ENCODE measurements at regions not wholly inside any gene's neighbourhood (a gene's known extent, or its start where the extent isn't known, plus 50 kb on each side); places are given as distances from the start of the nearest gene placed in this dataset.

DNA sequence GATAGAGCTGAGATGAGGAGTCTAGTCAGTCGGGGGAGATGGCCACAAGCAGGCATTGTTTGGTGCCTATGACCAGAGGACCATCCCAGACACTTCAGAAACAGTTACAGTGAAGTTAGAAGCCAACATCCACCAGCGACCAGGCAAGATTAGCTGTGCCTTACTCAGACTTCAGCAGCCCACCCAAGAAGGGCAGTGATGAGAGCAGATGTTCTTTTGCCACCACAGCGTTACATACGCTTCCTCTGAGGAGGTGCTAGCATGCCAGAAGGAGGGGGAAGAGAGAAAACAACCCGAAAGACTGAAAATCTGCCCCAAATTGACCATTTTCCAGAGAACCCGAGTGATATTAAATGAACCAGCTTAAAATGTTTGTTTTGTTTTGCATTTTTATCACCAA is 186.8 kb downstream of the PRL start:
- POLR2A ChIA-PET: no interaction called here
- CTCF ChIA-PET: interaction anchor here (1.3 kb wide), 1 partner anchor 9 kb away, joined by 3 read pairs; no protein-coding TSS in a partner anchor
- DNase-seq (ENCODE audit: extremely low spot score): no peak
- TF ChIP-seq, protein P1, sequence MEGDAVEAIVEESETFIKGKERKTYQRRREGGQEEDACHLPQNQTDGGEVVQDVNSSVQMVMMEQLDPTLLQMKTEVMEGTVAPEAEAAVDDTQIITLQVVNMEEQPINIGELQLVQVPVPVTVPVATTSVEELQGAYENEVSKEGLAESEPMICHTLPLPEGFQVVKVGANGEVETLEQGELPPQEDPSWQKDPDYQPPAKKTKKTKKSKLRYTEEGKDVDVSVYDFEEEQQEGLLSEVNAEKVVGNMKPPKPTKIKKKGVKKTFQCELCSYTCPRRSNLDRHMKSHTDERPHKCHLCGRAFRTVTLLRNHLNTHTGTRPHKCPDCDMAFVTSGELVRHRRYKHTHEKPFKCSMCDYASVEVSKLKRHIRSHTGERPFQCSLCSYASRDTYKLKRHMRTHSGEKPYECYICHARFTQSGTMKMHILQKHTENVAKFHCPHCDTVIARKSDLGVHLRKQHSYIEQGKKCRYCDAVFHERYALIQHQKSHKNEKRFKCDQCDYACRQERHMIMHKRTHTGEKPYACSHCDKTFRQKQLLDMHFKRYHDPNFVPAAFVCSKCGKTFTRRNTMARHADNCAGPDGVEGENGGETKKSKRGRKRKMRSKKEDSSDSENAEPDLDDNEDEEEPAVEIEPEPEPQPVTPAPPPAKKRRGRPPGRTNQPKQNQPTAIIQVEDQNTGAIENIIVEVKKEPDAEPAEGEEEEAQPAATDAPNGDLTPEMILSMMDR (IDR thresholded peaks at IDR 0.05; ENCODE audit: control extremely low read depth, extremely low read depth, low read depth, missing control alignments): no peak

DNA sequence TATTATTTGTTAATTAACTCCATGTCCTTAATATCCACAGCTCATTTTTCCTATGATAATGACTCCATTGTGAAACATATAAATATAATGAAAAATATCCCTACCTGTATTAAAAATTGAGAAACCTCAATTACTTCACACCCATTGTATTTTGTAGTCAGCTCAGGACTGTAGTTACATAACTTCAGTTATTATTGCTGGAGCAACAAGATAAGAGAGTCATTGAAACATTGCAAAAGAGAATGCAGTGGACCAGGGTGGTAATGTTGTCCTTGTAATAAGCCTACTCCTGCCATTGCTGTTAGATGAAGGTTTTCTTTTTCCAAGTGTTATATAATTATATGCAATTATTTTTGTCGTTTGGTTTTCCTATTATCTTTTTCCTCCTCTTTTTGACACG is 184.4 kb downstream of the PRL start:
- POLR2A ChIA-PET: no interaction called here
- CTCF ChIA-PET: interaction anchor here (2.9 kb wide), 1 partner anchor 18 kb away, joined by 8 read pairs; no protein-coding TSS in a partner anchor
- no peak for DNase-seq (ENCODE audit: extremely low spot score)
- TF ChIP-seq, protein P1 (IDR thresholded peaks at IDR 0.05; ENCODE audit: control extremely low read depth, extremely low read depth, low read depth, missing control alignments): no peak

DNA sequence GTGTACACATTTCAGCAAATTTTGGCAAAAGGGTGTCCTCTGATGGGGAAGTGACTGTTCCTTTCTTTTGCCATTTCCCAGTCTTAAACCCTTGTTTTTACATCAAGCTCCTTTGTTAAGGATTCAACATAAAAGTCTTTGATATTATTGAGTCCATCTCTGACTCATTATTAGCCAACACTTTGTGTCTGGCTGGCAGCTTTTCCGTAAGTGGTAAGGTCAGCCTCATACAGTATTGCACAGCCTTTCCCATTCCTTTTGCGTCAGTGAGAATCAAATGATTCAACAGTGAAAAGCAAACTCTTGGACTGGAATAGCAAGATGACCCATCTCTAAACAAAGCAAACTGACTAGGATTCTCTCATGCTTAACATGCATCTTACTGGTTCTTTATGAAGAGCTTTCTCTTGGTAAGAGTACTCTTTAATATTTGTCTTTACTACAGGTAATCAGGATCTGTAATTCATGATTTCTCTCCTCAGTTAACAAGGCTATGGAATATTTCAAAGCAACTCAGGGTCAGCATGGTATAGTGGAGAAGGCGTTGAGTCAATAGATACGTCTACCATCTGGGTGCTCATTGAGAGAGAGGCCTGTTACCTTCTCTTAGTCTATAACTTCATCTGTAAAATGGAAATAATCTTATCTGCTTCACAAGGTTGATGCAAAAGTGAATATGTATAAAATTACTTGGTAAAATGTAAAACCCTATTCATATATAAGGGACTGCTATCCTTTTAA is 183.6 kb downstream of the PRL start:
- ChIA-PET CTCF (interaction anchor here (1.5 to 2.9 kb wide), 2 partner anchors 18 to 19 kb away, joined by 3 to 8 read pairs; no protein-coding TSS in a partner anchor), POLR2A (no interaction called here)
- TF ChIP-seq, protein P1 (IDR thresholded peaks at IDR 0.05; ENCODE audit: control extremely low read depth, extremely low read depth, low read depth, missing control alignments): no peak
- DNase-seq (ENCODE audit: extremely low spot score): no peak

DNA sequence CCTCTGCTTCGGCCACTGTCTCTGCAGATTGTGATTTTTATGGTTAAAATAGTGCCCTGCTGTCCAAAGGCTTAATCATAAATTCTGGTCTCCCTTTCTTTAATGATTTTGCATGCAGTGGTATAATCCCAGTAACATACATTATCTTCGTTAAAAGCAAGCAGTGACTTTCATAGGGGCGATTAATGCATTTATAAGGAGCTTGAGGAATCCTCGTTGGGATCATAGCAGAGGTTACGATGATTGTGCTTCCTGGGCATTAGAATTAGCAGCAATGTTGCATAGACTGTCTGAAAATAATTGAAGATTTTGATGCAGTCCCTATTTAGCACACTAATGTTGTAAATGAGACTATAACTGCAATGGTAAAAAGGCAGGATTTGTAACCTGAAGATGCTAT is 181.3 kb downstream of the PRL start:
- ChIA-PET CTCF (no interaction called here), POLR2A (no interaction called here)
- TF ChIP-seq, protein P1 (IDR thresholded peaks at IDR 0.05; ENCODE audit: control extremely low read depth, extremely low read depth, low read depth, missing control alignments): no peak
- no peak for DNase-seq (ENCODE audit: extremely low spot score)

GRCh38 chr6:22117631-22118030 is 179.2 kb downstream of the PRL start:
- TF ChIP-seq, protein P1 (IDR thresholded peaks at IDR 0.05; ENCODE audit: control extremely low read depth, extremely low read depth, low read depth, missing control alignments): no peak
- CTCF ChIA-PET: interaction anchor here (1.3 to 1.6 kb wide), 2 partner anchors 19 to 20 kb away, joined by 3 read pairs; no protein-coding TSS in a partner anchor

GRCh38 chr6:22119500-22119899 is 177.3 kb downstream of the PRL start:
- POLR2A ChIA-PET: no interaction called here
- CTCF ChIA-PET: interaction anchor here (1.3 kb wide), 1 partner anchor 9 kb away, joined by 3 read pairs; no protein-coding TSS in a partner anchor
- no peak for DNase-seq (ENCODE audit: extremely low spot score)
- TF ChIP-seq, protein P1 (IDR thresholded peaks at IDR 0.05; ENCODE audit: control extremely low read depth, extremely low read depth, low read depth, missing control alignments): no peak

More at GRCh38 chr6:22117631-22118030, 179.2 kb downstream of the PRL start:
- no peak for DNase-seq (ENCODE audit: extremely low spot score)
- POLR2A ChIA-PET: no interaction called here
